IMR-90 (cell line): ENCODE measurements at regions not wholly inside any gene's neighbourhood (a gene's known extent, or its start where the extent isn't known, plus 50 kb on each side); places are given as distances from the start of the nearest gene placed in this dataset.

Experiments
- ATAC-seq: fragments of 200-7000 bp; cut with Tn5 transposase; 2 replicates; pipeline ENCODE4 v1.9.1; 2020; ENCODE audit warnings: low read depth, mild to moderate bottlenecking, moderate library complexity
- BruUV-seq: library from RNA; stranded (reverse); fragments of 400-500 nt; replicated peaks from 2 replicates; lab custom pipeline; 2021; lab: Mats Ljungman, UMichigan
- CTCF ChIA-PET: fragments of 300-600 bp; formaldehyde crosslinking; extraction: SDS; loops from one replicate; lab custom pipeline; 2021; ENCODE audit warnings: antibody characterized with exemption; lab: Yijun Ruan, JAX
- POLR2A ChIA-PET: fragments of 300-600 bp; sonication (Branson Sonifier 250); formaldehyde crosslinking; loops from one replicate; lab custom pipeline; 2022; ENCODE audit warnings: antibody characterized with exemption; ENCODE audit not compliant: unreplicated experiment; lab: Charles Lee
- DNase-seq: peaks from one replicate; pipeline ENCODE4 v3.0.0; 2013
- H2AFZ ChIP-seq: replicated peaks from 2 replicates; pipeline ENCODE3; 2013; ENCODE audit warnings: low read length, mild to moderate bottlenecking; ENCODE audit not compliant: poor library complexity
- H2AK5ac ChIP-seq: 2 replicates; pipeline ENCODE4 v1.6.1; 2013; ENCODE audit warnings: low read depth, low read length, inconsistent platforms
- H2AK9ac ChIP-seq: replicated peaks from 2 replicates; pipeline ENCODE3; 2013; ENCODE audit warnings: mild to moderate bottlenecking, low read depth, low read length, moderate library complexity; ENCODE audit not compliant: poor library complexity
- H2BK120ac ChIP-seq: 2 replicates; pipeline ENCODE4 v1.6.1; 2013; ENCODE audit warnings: low read depth, low read length, inconsistent platforms
- H2BK15ac ChIP-seq: 3 replicates; pipeline ENCODE4 v1.6.1; 2013; ENCODE audit warnings: low read depth, low read length, inconsistent platforms
- H2BK20ac ChIP-seq: 2 replicates; pipeline ENCODE4 v1.6.1; 2013; ENCODE audit warnings: low read depth, mild to moderate bottlenecking, inconsistent platforms, low read length, moderate library complexity
- H2BK5ac ChIP-seq: 2 replicates; pipeline ENCODE4 v1.6.1; 2013; ENCODE audit warnings: mild to moderate bottlenecking, low read depth, low read length, inconsistent platforms; ENCODE audit not compliant: poor library complexity, severe bottlenecking
- H3K14ac ChIP-seq: replicated peaks from 2 replicates; pipeline ENCODE4 v1.6.1; 2013; ENCODE audit warnings: low read depth, low read length, inconsistent platforms
- H3K18ac ChIP-seq: 2 replicates; pipeline ENCODE4 v1.6.1; 2013; ENCODE audit warnings: low read depth, low read length, control low read depth
- H3K23ac ChIP-seq: 2 replicates; pipeline ENCODE4 v1.6.1; 2013; ENCODE audit warnings: low read depth, low read length, inconsistent platforms
- H3K27ac ChIP-seq: 2 replicates; pipeline ENCODE4 v1.5.1; 2013; ENCODE audit warnings: mild to moderate bottlenecking, control low read depth, low read length; ENCODE audit not compliant: insufficient read depth
- H3K27me3 ChIP-seq: 2 replicates; pipeline ENCODE4 v1.6.1; 2013; ENCODE audit warnings: low read length; ENCODE audit not compliant: control insufficient read depth, insufficient read depth
- H3K36me3 ChIP-seq: 2 replicates; pipeline ENCODE4 v1.6.1; 2013; ENCODE audit warnings: low read length, mixed read lengths; ENCODE audit not compliant: control insufficient read depth, insufficient read depth
- H3K4ac ChIP-seq: 2 replicates; pipeline ENCODE4 v1.6.1; 2013; ENCODE audit warnings: low read depth, low read length, inconsistent platforms
- H3K4me1 ChIP-seq: 2 replicates; pipeline ENCODE4 v1.6.1; 2013; ENCODE audit warnings: low read length, mixed read lengths; ENCODE audit not compliant: control insufficient read depth, insufficient read depth
- H3K4me2 ChIP-seq: 2 replicates; pipeline ENCODE4 v1.6.1; 2013; ENCODE audit warnings: low read depth, mild to moderate bottlenecking, control low read depth, low read length, moderate library complexity
- H3K4me3 ChIP-seq: 2 replicates; pipeline ENCODE4 v1.5.1; 2013; ENCODE audit warnings: low read depth, mild to moderate bottlenecking, control low read depth, low read length, moderate library complexity; ENCODE audit not compliant: insufficient read depth
- H3K56ac ChIP-seq: 2 replicates; pipeline ENCODE4 v1.6.1; 2013; ENCODE audit warnings: low read length, inconsistent platforms; ENCODE audit not compliant: insufficient read depth; ENCODE audit errors: extremely low read depth
- H3K79me1 ChIP-seq, 2 experiments: 2 replicates each; pipeline ENCODE4 v1.6.1; 2013; ENCODE audit warnings: low read length in 2 of 2, inconsistent platforms in 1 of 2, low read depth in 1 of 2
- H3K9ac ChIP-seq: 2 replicates; pipeline ENCODE4 v1.6.1; 2013; ENCODE audit warnings: low read depth, low read length, control low read depth
- H3K9me1 ChIP-seq: 2 replicates; pipeline ENCODE4 v1.6.1; 2013; ENCODE audit warnings: low read length, inconsistent platforms; ENCODE audit not compliant: insufficient read depth
- H3K9me3 ChIP-seq: 2 replicates; pipeline ENCODE4 v1.6.1; 2013; ENCODE audit warnings: low read length; ENCODE audit not compliant: control insufficient read depth, insufficient read depth
- H4K20me1 ChIP-seq: 2 replicates; pipeline ENCODE4 v1.6.1; 2013; ENCODE audit warnings: low read length, inconsistent platforms; ENCODE audit not compliant: insufficient read depth
- H4K5ac ChIP-seq: 2 replicates; pipeline ENCODE4 v1.6.1; 2013; ENCODE audit warnings: mild to moderate bottlenecking, low read depth, low read length, control low read depth
- H4K8ac ChIP-seq, 2 experiments: 2 replicates each; pipeline ENCODE4 v1.6.1; 2013; ENCODE audit warnings: low read depth in 2 of 2, low read length in 2 of 2, control low read depth in 1 of 2, inconsistent platforms in 1 of 2
- H4K91ac ChIP-seq: 2 replicates; pipeline ENCODE4 v1.6.1; 2013; ENCODE audit warnings: low read depth, low read length, inconsistent platforms; ENCODE audit not compliant: insufficient read depth
- BHLHE40 ChIP-seq: fragments of 150-350 bp; IDR thresholded peaks from 2 replicates; pipeline ENCODE4 v1.6.1; 2016; ENCODE audit warnings: mild to moderate bottlenecking, low read depth, low read length
- CEBPB ChIP-seq: IDR thresholded peaks from 2 replicates; pipeline ENCODE4 v1.6.1; 2012; ENCODE audit warnings: low read depth, low read length, improper control_type of control experiment
- CHD1 ChIP-seq: IDR thresholded peaks from 2 replicates; pipeline ENCODE4 v1.6.1; 2012; ENCODE audit warnings: low read depth, low read length, improper control_type of control experiment
- CTCF ChIP-seq: conservative IDR thresholded peaks from 2 replicates; pipeline ENCODE4 v1.5.1; 2012; ENCODE audit warnings: mild to moderate bottlenecking, low read depth, low read length, improper control_type of control experiment
- ELK1 ChIP-seq: fragments of 150-350 bp; IDR thresholded peaks from 2 replicates; pipeline ENCODE4 v1.6.1; 2016; ENCODE audit warnings: low read depth, mild to moderate bottlenecking, low read length, moderate library complexity, borderline replicate concordance
- FOS ChIP-seq: fragments of 150-350 bp; IDR thresholded peaks from 2 replicates; pipeline ENCODE4 v1.6.1; 2016; ENCODE audit warnings: low read depth, low read length
- MAFK ChIP-seq: IDR thresholded peaks from 2 replicates; pipeline ENCODE4 v1.6.1; 2012; ENCODE audit warnings: low read depth, low read length, improper control_type of control experiment
- MAZ ChIP-seq: IDR thresholded peaks from 2 replicates; pipeline ENCODE4 v1.6.1; 2012; ENCODE audit warnings: low read depth, mild to moderate bottlenecking, low read length, improper control_type of control experiment, moderate library complexity, borderline replicate concordance
- MXI1 ChIP-seq: IDR thresholded peaks from 2 replicates; pipeline ENCODE4 v1.6.1; 2012; ENCODE audit warnings: low read depth, mild to moderate bottlenecking, low read length, moderate library complexity, borderline replicate concordance
- NFE2L2 ChIP-seq: fragments of 150-350 bp; IDR thresholded peaks from 2 replicates; pipeline ENCODE4 v1.6.1; 2016; ENCODE audit warnings: low read depth, mild to moderate bottlenecking, low read length
- POLR2A ChIP-seq: IDR thresholded peaks from 2 replicates; pipeline ENCODE4 v1.6.1; 2012; ENCODE audit warnings: mild to moderate bottlenecking, low read depth, low read length
- RAD21 ChIP-seq: IDR thresholded peaks from 2 replicates; pipeline ENCODE4 v1.6.1; 2012; ENCODE audit warnings: low read length, improper control_type of control experiment
- RCOR1 ChIP-seq: IDR thresholded peaks from 2 replicates; pipeline ENCODE4 v1.6.1; 2012; ENCODE audit warnings: mild to moderate bottlenecking, low read length, improper control_type of control experiment; ENCODE audit not compliant: insufficient replicate concordance
- RFX5 ChIP-seq: IDR thresholded peaks from 2 replicates; pipeline ENCODE4 v1.8.0; 2012; ENCODE audit warnings: low read depth, mild to moderate bottlenecking, low read length, moderate library complexity
- SMC3 ChIP-seq: fragments of 150-350 bp; IDR thresholded peaks from 2 replicates; pipeline ENCODE4 v1.6.1; 2016; ENCODE audit warnings: low read depth, mild to moderate bottlenecking, antibody characterized with exemption, low read length, moderate library complexity
- USF2 ChIP-seq: fragments of 150-350 bp; IDR thresholded peaks from 2 replicates; pipeline ENCODE4 v1.6.1; 2017; ENCODE audit warnings: mild to moderate bottlenecking, antibody characterized with exemption, low read length, low read depth
- WGBS, 2 experiments: methylation state at CpG; one replicate each; pipeline versions ENCODE4 v1.1.5 to v1.1.7; 2013; ENCODE audit warnings: missing lambda C conversion rate in 2 of 2; ENCODE audit not compliant: insufficient read length in 1 of 2; ENCODE audit errors: extremely low coverage in 2 of 2; 5-methylcytosine and 5-hydroxymethylcytosine counted together
- dilution Hi-C: fragments of 300-500 bp; cut with HindIII; formaldehyde crosslinking; loops from one replicate; pipeline ENCODE4 v1.14.3; 2018; ENCODE audit warnings: low sequenced_read_pairs; ENCODE audit not compliant: unreplicated experiment
- in situ Hi-C: fragments of 300-500 bp; cut with MboI; formaldehyde crosslinking; loops from 3 replicates; pipeline ENCODE4 v1.14.3; 2019; ENCODE audit warnings: low sequenced_read_pairs, inconsistent platforms, mixed read lengths
- intact Hi-C: fragments of 100-400 bp; cut with micrococcal nuclease; formaldehyde crosslinking; loops from 2 replicates; pipeline ENCODE4 v1.10.0; 2022

GRCh38 chr14:85358136-85358785, 171.7 kb upstream of the FLRT2 start:
- in situ Hi-C loops: no loop called here
- no TSS peak for BruUV-seq
- no CpG with 5 or more reads among the region's 1 CpG for WGBS, 2 experiments

More at GRCh38 chr14:85358136-85358785, 171.7 kb upstream of the FLRT2 start:
- TF ChIP-seq MAFK (no peak), CEBPB (no peak), FOS (no peak), SMC3 (no peak), MAZ (no peak), BHLHE40 (no peak), MXI1 (no peak), POLR2A (no peak), ELK1 (no peak), CHD1 (no peak), NFE2L2 (no peak), RFX5 (no peak), CTCF (no peak), RAD21 (no peak), USF2 (no peak), RCOR1 (no peak)
- H3K9me1 ChIP-seq: no peaks in the 10 kb centered on the region
- H3K36me3 ChIP-seq: no peaks in the 10 kb centered on the region
- no peak overlapping the region for H4K5ac ChIP-seq
- H3K4me2 ChIP-seq: no peak overlapping the region
- H2AFZ ChIP-seq: no peak overlapping the region
- H3K4me3 ChIP-seq: no peak overlapping the region
- H2BK20ac ChIP-seq: no peak overlapping the region
- POLR2A ChIA-PET: no interaction called here
- ATAC-seq: no peak
- H4K20me1 ChIP-seq: no peaks in the 10 kb centered on the region
- DNase-seq: no peak
- no peak overlapping the region for H2AK5ac ChIP-seq
- no peak overlapping the region for H2BK120ac ChIP-seq
- H2AK9ac ChIP-seq: no peak overlapping the region
- H3K4ac ChIP-seq: no peak overlapping the region
- H3K14ac ChIP-seq: no peak overlapping the region
- no peak overlapping the region for H2BK15ac ChIP-seq
- H4K8ac ChIP-seq: no peak overlapping the region
- dilution Hi-C loops: no loop called here
- H3K9me3 ChIP-seq: no peaks in the 10 kb centered on the region
- no peak overlapping the region for H2BK5ac ChIP-seq
- no peak overlapping the region for H3K27ac ChIP-seq
- CTCF ChIA-PET: interaction anchor here (0.6 kb wide), 1 partner anchor 9 kb away, joined by 4 read pairs; no protein-coding TSS in a partner anchor
- no peak overlapping the region for H3K56ac ChIP-seq
- intact Hi-C loops: no loop called here
- no peak overlapping the region for H4K91ac ChIP-seq
- H3K4me1 ChIP-seq: no peaks in the 10 kb centered on the region
- H3K79me1 ChIP-seq: no peaks in the 10 kb centered on the region
- no peaks in the 10 kb centered on the region for H3K27me3 ChIP-seq
- no peak overlapping the region for H3K23ac ChIP-seq
- H3K18ac ChIP-seq: no peak overlapping the region
- no peak overlapping the region for H3K9ac ChIP-seq
